GM23338 (cell line): ENCODE measurements at regions not wholly inside any gene's neighbourhood (a gene's known extent, or its start where the extent isn't known, plus 50 kb on each side); places are given as distances from the start of the nearest gene placed in this dataset.

Experiments used
- CREB1 ChIP-seq: fragments of 250-450 bp; sonication (Bioruptor Pico); IDR thresholded peaks from 2 replicates; pipeline ENCODE4 v1.5.0; 2020; ENCODE audit warnings: low read depth, mild to moderate bottlenecking, moderate library complexity
- CTCF ChIP-seq, 2 experiments: fragments of 200-600 bp in 1 of 2; sonication (generic) in 1 of 2; conservative IDR thresholded peaks; 2 replicates each; pipeline versions ENCODE4 v1.5.1 to v1.6.1; 2016 to 2017; ENCODE audit warnings: antibody characterized with exemption in 2 of 2, low read depth in 2 of 2, mild to moderate bottlenecking in 2 of 2, moderate library complexity in 1 of 2
- ETS1 ChIP-seq: IDR thresholded peaks from 2 replicates; pipeline ENCODE4 v1.6.1; 2016; ENCODE audit warnings: antibody characterized with exemption
- EZH2 ChIP-seq: fragments of 200-600 bp; sonication (generic); IDR thresholded peaks from one replicate; pipeline ENCODE4 v1.8.0; 2017; ENCODE audit warnings: antibody characterized with exemption, mild to moderate bottlenecking, low read depth; ENCODE audit not compliant: unreplicated experiment
- EZH2phosphoT487 ChIP-seq: fragments of 200-600 bp; sonication (generic); IDR thresholded peaks from one replicate; pipeline ENCODE4 v1.8.1; 2018; ENCODE audit warnings: antibody characterized with exemption; ENCODE audit not compliant: unreplicated experiment
- NANOG ChIP-seq: IDR thresholded peaks from 2 replicates; pipeline ENCODE4 v1.6.1; 2016; ENCODE audit warnings: antibody characterized with exemption, borderline replicate concordance
- POLR2AphosphoS5 ChIP-seq: IDR thresholded peaks from 2 replicates; pipeline ENCODE4 v1.6.1; 2016; ENCODE audit warnings: antibody characterized with exemption, low read depth
- REST ChIP-seq: IDR thresholded peaks from one replicate; pipeline ENCODE4 v1.6.1; 2018; ENCODE audit warnings: antibody characterized with exemption; ENCODE audit not compliant: unreplicated experiment
- STAT1 ChIP-seq: IDR thresholded peaks from one replicate; pipeline ENCODE4 v1.6.1; 2016; ENCODE audit warnings: antibody characterized with exemption; ENCODE audit not compliant: unreplicated experiment
- ZNF114 ChIP-seq: fragments of 250-450 bp; sonication (Bioruptor Pico); IDR thresholded peaks from 2 replicates; pipeline ENCODE4 v1.5.0; 2020; ENCODE audit warnings: mild to moderate bottlenecking, moderate library complexity
- ZNF331 ChIP-seq: fragments of 250-450 bp; sonication (Bioruptor Pico); IDR thresholded peaks from 2 replicates; pipeline ENCODE4 v1.5.0; 2020; ENCODE audit warnings: low read depth, mild to moderate bottlenecking, moderate library complexity

DNA sequence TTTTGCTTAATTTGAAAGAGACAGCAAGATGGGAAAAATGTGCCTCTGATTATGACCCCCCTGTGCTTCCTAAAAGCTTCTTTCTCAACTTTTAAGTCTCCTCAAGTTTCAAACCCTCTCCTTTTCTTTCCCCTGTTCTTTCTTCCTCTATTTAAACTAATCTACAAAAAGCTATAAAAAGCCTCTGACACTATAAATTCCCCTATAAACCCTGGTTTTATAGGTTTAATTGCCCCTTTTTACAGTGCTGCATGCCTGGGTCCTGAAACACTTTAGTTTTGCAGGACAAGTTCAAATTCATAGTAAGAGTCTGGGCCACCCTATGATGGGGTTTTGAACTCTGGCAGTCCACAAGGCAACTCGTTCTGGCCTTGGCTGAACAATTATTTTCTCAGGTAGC is 510.9 kb upstream of the TBX3 start:
- no peak for TF ChIP-seq CTCF (conservative IDR thresholded peaks at IDR 0.05; ENCODE audit: low read depth in 2 of 2)
- no peak for TF ChIP-seq CREB1 (CRISPR knock-in tag)
- TF ChIP-seq POLR2AphosphoS5 = no peak
- no peak for TF ChIP-seq NANOG
- TF ChIP-seq REST = no peak
- TF ChIP-seq EZH2phosphoT487 = no peak
- TF ChIP-seq STAT1 = no peak
- no peak for TF ChIP-seq EZH2
- no peak for TF ChIP-seq ETS1
- no peak for TF ChIP-seq ZNF331 (CRISPR knock-in tag)
- TF ChIP-seq ZNF114 (CRISPR knock-in tag) = no peak
